GM23248 (cell line): ENCODE measurements at regions not wholly inside any gene's neighbourhood (a gene's known extent, or its start where the extent isn't known, plus 50 kb on each side); places are given as distances from the start of the nearest gene placed in this dataset.
"Not testable (repeated sequence)": the region's sequence is repeated elsewhere in the genome, so short reads cannot be mapped to it uniquely, and the experiment has no call there.

ENCODE experiments used
- DNase-seq: peaks from one replicate; pipeline ENCODE4 v3.0.0-alpha.2; 2015
- H2AFZ ChIP-seq: fragments of 200-600 bp; sonication (generic); 2 replicates; pipeline ENCODE4 v1.6.1; 2016; ENCODE audit warnings: antibody characterized with exemption
- H3F3A ChIP-seq: fragments of 200-600 bp; sonication (generic); 2 replicates; pipeline ENCODE4 v1.6.1; 2016; ENCODE audit warnings: mild to moderate bottlenecking, antibody characterized with exemption, mixed run types; ENCODE audit not compliant: insufficient read depth
- H3K27ac ChIP-seq: fragments of 200-600 bp; sonication (generic); 2 replicates; pipeline ENCODE4 v1.5.1; 2016; ENCODE audit warnings: mild to moderate bottlenecking
- H3K27me3 ChIP-seq: fragments of 200-600 bp; sonication (generic); replicated peaks from 2 replicates; pipeline ENCODE4 v1.6.1; 2016; ENCODE audit warnings: mild to moderate bottlenecking; ENCODE audit not compliant: insufficient read depth
- H3K36me3 ChIP-seq: fragments of 200-600 bp; sonication (generic); 2 replicates; pipeline ENCODE4 v1.6.1; 2016; ENCODE audit warnings: low read depth, mild to moderate bottlenecking
- H3K4me1 ChIP-seq: fragments of 200-600 bp; sonication (generic); 2 replicates; pipeline ENCODE4 v1.6.1; 2016; ENCODE audit warnings: mild to moderate bottlenecking; ENCODE audit not compliant: insufficient read depth
- H3K4me2 ChIP-seq: fragments of 200-600 bp; sonication (generic); one replicate; pipeline ENCODE4 v1.6.1; 2016; ENCODE audit warnings: mild to moderate bottlenecking; ENCODE audit not compliant: unreplicated experiment
- H3K4me3 ChIP-seq: fragments of 200-600 bp; sonication (generic); 2 replicates; pipeline ENCODE4 v1.5.1; 2016; ENCODE audit warnings: mild to moderate bottlenecking
- H3K79me2 ChIP-seq: fragments of 200-600 bp; sonication (generic); 2 replicates; pipeline ENCODE4 v1.6.1; 2016; ENCODE audit warnings: mild to moderate bottlenecking; ENCODE audit not compliant: insufficient read depth
- H3K9ac ChIP-seq: fragments of 200-600 bp; sonication (generic); 2 replicates; pipeline ENCODE4 v1.6.1; 2016; ENCODE audit warnings: mild to moderate bottlenecking
- H3K9me2 ChIP-seq: fragments of 200-600 bp; sonication (generic); 2 replicates; pipeline ENCODE4 v1.6.1; 2016; ENCODE audit warnings: mixed run types, mild to moderate bottlenecking, moderate library complexity; ENCODE audit not compliant: insufficient read depth
- H3K9me3 ChIP-seq: fragments of 200-600 bp; sonication (generic); one replicate; pipeline ENCODE4 v1.6.1; 2017; ENCODE audit warnings: low read depth
- H4K20me1 ChIP-seq: fragments of 200-600 bp; sonication (generic); 2 replicates; pipeline ENCODE4 v1.6.0; 2016; ENCODE audit not compliant: insufficient read depth
- EZH2 ChIP-seq: fragments of 200-600 bp; sonication (generic); IDR thresholded peaks from 2 replicates; pipeline ENCODE4 v1.6.1; 2018; ENCODE audit warnings: antibody characterized with exemption, mild to moderate bottlenecking; ENCODE audit not compliant: insufficient read depth, poor library complexity, severe bottlenecking
- EZH2phosphoT487 ChIP-seq: fragments of 200-600 bp; sonication (generic); IDR thresholded peaks from 2 replicates; pipeline ENCODE4 v1.6.1; 2018; ENCODE audit warnings: antibody characterized with exemption, moderate library complexity, mild to moderate bottlenecking, low read depth; ENCODE audit not compliant: insufficient read depth
- WGBS, 2 experiments: methylation state at CpG; one replicate each; pipeline ENCODE4 v1.1.6; 2015 to 2017; ENCODE audit warnings: low lambda C conversion rate in 2 of 2, low coverage in 1 of 2; ENCODE audit errors: missing lambda C conversion rate in 2 of 2; 5-methylcytosine and 5-hydroxymethylcytosine counted together
- in situ Hi-C: fragments of 300-500 bp; cut with MboI; formaldehyde crosslinking; loops from 2 replicates; pipeline ENCODE4 v1.15.0; 2020

DNA sequence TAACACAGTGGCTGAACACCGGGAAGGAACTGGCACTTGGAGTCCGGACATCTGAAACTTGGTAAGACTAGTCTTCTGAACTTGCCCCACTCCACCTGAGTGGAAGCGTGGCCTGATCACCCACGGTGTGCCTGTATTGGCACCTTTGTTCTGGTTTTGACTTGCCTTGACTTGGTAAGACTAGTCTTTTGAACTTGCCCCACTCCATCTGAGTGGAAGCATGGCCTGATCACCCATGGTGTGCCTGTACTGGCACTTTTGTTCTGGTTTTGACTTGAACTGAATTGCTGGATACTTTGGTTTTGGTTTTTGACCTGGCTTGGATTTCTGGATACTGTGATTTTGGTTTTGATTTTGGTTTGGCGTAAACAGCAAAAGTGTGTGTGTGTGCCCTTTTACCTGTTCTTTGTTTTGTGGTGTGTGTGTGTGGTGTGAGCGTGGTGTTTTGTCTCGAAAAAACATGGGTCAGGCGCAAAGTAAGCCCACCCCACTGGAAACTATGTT, 84.1 kb upstream of the ADGRA3 start:
- H3K9ac ChIP-seq, in situ Hi-C loops, H3K4me2 ChIP-seq, H3K36me3 ChIP-seq, DNase-seq, H3K9me2 ChIP-seq, H3K4me3 ChIP-seq, H3K4me1 ChIP-seq, H3K9me3 ChIP-seq, H3K27ac ChIP-seq, H2AFZ ChIP-seq, H3K27me3 ChIP-seq, H3F3A ChIP-seq, H3K79me2 ChIP-seq, H4K20me1 ChIP-seq: not testable (repeated sequence)
- WGBS, 2 experiments: 69 to 72% methylated on average over 8 of the region's 8 CpGs

DNA sequence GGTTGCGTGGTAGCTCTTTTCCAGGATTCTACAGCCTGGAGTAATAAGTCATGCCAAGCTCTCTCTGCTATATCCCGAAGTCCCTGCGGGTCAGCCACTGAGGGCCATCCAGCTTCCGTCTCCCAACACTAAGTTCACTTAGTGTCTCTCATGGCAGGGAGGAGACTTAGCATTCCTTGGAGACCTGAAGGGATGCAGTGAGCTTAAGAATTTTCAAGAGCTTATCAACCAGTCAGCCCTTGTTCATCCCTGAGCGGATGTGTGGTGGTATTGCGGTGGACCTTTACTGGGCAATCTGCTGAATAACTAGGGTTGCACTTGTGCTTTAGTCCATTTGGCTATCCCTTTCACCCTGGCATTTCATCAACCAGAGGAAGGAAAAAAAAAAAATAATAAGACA, 85.8 kb upstream of the ADGRA3 start:
- H3K79me2 ChIP-seq, H3K36me3 ChIP-seq, DNase-seq, H2AFZ ChIP-seq, H3F3A ChIP-seq, H3K4me1 ChIP-seq, H3K9me2 ChIP-seq, H3K4me2 ChIP-seq, H3K9me3 ChIP-seq, in situ Hi-C loops, H3K27ac ChIP-seq, H4K20me1 ChIP-seq, H3K9ac ChIP-seq, H3K4me3 ChIP-seq, H3K27me3 ChIP-seq: not testable (repeated sequence)
- 77 to 81% methylated on average over 6 of the region's 6 CpGs for WGBS, 2 experiments

DNA sequence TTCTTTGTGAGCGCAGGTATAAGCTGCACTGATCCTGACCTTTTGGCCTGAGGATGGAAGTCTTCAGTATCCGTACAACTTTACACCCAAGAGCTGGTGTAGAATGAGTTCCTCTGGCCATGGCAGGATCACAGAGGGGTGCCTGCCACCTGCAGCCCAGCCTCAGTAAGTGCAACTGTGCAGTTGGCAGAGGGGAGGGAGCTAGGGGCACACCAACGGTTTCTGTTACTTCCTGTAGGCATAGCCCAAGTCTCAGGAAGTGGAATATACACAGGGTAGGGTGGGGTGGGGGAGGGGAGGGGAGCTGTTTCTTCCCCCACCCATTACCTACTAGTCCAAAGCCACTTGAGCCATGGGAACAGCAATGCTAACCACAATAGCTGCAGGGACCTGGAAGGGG, 85.4 kb upstream of the GBA3 start:
- in situ Hi-C loops: no loop called here
- H3K9me3 ChIP-seq: no peaks in the 10 kb centered on the region
- no peak overlapping the region for H3K27ac ChIP-seq
- no peaks in the 10 kb centered on the region for H3K27me3 ChIP-seq
- H3K4me1 ChIP-seq: no peaks in the 10 kb centered on the region
- H3K4me3 ChIP-seq: no peak overlapping the region
- DNase-seq: peak; percentile 52
- no peak for TF ChIP-seq EZH2phosphoT487
- WGBS, 2 experiments: 29 to 37% methylated on average over 3 of the region's 3 CpGs
- no peak overlapping the region for H2AFZ ChIP-seq
- no peaks in the 10 kb centered on the region for H3K79me2 ChIP-seq
- no peaks in the 10 kb centered on the region for H4K20me1 ChIP-seq
- H3K36me3 ChIP-seq: no peaks in the 10 kb centered on the region
- no peaks in the 10 kb centered on the region for H3F3A ChIP-seq
- H3K4me2 ChIP-seq: no peak overlapping the region
- no peak overlapping the region for H3K9ac ChIP-seq
- no peaks in the 10 kb centered on the region for H3K9me2 ChIP-seq

DNA sequence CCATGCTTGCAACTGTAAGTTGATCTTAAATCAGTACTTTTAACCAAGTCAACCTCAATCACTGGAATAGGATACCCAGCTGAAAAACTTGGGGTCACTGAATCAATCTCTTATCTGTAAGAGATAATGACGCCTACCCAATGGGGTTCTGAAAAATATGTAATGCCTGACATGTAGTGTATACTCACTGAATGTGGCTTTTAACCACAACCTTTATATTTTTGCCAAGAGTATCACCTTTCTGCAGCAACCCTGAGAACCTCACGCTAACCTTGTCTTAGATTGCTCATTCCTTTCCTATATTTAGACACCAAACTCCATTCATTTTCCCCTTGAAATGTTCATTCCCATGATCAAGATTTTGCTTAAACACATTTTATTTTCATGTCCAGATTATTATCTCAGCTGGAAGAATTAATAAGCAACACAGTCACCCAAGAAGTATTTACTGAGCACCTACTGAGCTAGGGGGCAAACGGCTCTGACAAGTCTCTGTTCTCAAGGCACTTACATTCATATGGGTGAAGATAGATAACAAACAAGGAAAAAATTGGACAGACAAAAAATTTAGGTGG, 82.7 kb upstream of the GBA3 start:
- H3K4me2 ChIP-seq, H3K9ac ChIP-seq, H3K27ac ChIP-seq, H3K79me2 ChIP-seq, DNase-seq, H3K9me2 ChIP-seq, H3K27me3 ChIP-seq, H3K4me3 ChIP-seq, H3K9me3 ChIP-seq, H3K36me3 ChIP-seq, H3F3A ChIP-seq, H3K4me1 ChIP-seq, H4K20me1 ChIP-seq, H2AFZ ChIP-seq, in situ Hi-C loops: not testable (repeated sequence)
- WGBS, 2 experiments: 63 to 70% methylated on average over 3 of the region's 3 CpGs

DNA sequence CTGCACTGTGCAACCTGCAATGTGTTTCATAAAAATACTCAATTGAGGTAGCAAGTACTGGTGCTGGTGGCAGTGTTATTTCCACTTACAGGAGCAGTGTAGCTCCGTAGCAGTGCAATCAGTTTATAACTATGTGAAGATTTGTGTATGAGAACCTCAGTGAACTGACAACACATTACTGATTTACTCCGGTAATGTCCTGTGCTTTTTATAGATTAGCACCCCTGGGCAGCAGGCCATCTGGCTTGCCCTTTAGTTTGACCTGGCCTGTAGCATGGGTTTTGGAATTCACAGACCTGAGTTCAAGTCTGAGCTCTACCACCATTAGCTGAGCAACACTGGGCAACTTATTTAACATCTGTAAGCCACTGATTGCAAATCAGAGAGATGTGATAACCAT, 78.6 kb upstream of the GBA3 start:
- Histone ChIP-seq H3K9me3 (no peaks in the 10 kb centered on the region), H3K9me2 (no peaks in the 10 kb centered on the region), H3K27me3 (no peaks in the 10 kb centered on the region), H3F3A (no peaks in the 10 kb centered on the region), H3K4me3 (no peak overlapping the region), H3K4me2 (no peak overlapping the region), H3K4me1 (no peaks in the 10 kb centered on the region), H2AFZ (no peak overlapping the region), H3K79me2 (no peaks in the 10 kb centered on the region), H3K36me3 (no peaks in the 10 kb centered on the region), H4K20me1 (no peaks in the 10 kb centered on the region), H3K27ac (no peak overlapping the region), H3K9ac (no peak overlapping the region)
- DNase-seq: no peak
- in situ Hi-C loops: no loop called here
- TF ChIP-seq EZH2 (no peak), EZH2phosphoT487 (no peak)
- 15 to 16% methylated on average over 2 of the region's 2 CpGs for WGBS, 2 experiments
